ENCODE measurements at regions not wholly inside any gene's neighbourhood (a gene's known extent, or its start where the extent isn't known, plus 50 kb on each side); places are given as distances from the start of the nearest gene placed in this dataset.

DNA sequence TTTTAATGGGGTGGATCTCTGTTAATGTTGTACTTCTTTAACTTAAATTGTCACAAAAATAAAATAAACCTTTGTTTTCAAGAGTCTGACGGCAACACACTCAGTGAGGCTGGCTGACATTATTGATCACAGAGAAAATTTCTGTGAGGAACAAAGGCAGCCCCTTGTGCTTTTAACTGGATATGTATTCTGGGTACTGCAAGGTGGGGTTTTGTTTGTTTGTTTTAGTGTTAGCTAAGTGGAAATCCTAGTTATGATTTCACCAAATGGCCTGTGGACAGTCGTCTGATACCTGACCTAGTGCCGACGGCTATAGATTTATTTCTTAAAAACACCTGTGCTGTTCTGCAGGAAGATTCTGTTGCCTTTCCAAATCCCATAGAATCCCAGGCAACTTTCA is 1329.5 kb upstream of the ZEB2 start:
- WGBS, 2 donors (ENCODE audit: low coverage in 1 of 2): 67 to 100% methylated on average over 1 of the region's 4 CpGs
- H3K27me3 ChIP-seq: no peaks in the 10 kb centered on the region
- H3K9me3 ChIP-seq: no peaks in the 10 kb centered on the region
- H3K4me1 ChIP-seq: peaks cover 0 to 27% (median 7%) of the 10 kb centered on the region in 3 donors
- ATAC-seq: no peak
- TF ChIP-seq POLR2A (IDR thresholded peaks at IDR 0.05): no peak
- TF ChIP-seq POLR2AphosphoS5 (IDR thresholded peaks at IDR 0.05): no peak
- TF ChIP-seq, protein P1, sequence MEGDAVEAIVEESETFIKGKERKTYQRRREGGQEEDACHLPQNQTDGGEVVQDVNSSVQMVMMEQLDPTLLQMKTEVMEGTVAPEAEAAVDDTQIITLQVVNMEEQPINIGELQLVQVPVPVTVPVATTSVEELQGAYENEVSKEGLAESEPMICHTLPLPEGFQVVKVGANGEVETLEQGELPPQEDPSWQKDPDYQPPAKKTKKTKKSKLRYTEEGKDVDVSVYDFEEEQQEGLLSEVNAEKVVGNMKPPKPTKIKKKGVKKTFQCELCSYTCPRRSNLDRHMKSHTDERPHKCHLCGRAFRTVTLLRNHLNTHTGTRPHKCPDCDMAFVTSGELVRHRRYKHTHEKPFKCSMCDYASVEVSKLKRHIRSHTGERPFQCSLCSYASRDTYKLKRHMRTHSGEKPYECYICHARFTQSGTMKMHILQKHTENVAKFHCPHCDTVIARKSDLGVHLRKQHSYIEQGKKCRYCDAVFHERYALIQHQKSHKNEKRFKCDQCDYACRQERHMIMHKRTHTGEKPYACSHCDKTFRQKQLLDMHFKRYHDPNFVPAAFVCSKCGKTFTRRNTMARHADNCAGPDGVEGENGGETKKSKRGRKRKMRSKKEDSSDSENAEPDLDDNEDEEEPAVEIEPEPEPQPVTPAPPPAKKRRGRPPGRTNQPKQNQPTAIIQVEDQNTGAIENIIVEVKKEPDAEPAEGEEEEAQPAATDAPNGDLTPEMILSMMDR (IDR thresholded peaks at IDR 0.05): no peak
- TF ChIP-seq EP300 (IDR thresholded peaks at IDR 0.05): no peak
- H3K36me3 ChIP-seq: no peaks in the 10 kb centered on the region
- H3K4me3 ChIP-seq: no peak overlapping the region
- no peak overlapping the region for H3K27ac ChIP-seq

DNA sequence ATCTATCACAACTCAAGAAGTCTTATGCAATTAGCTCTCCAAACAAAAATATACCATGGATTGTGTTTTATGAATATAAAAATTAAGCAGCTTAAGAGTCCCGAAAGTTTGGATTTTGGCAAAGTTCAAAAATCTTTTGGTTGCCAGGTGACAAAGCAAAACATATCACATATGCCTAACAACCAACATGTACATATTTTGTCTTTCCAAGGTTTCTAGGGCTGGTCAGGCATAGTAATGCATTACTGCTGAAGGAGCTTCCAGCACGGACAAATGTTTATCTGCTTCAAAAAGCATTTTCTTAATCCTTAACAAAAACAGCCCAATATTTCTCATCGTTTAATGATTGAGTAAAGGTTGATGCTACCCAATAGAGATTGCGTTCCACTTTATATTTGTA is 1327.1 kb upstream of the ZEB2 start:
- Histone ChIP-seq H3K27ac (peak overlapping the region in 2 of 4 donors; percentile 18 to 46), H3K27me3 (no peaks in the 10 kb centered on the region), H3K9me3 (no peaks in the 10 kb centered on the region), H3K4me1 (peaks cover 0 to 28% (median 7%) of the 10 kb centered on the region in 3 donors), H3K4me3 (no peak overlapping the region), H3K36me3 (no peaks in the 10 kb centered on the region)
- TF ChIP-seq, protein P1 (IDR thresholded peaks at IDR 0.05): no peak
- TF ChIP-seq POLR2AphosphoS5 (IDR thresholded peaks at IDR 0.05) (peak; percentile 10), EP300 (IDR thresholded peaks at IDR 0.05) (no peak)
- 10 to 13% methylated on average over 4 of the region's 4 CpGs for WGBS, 2 donors (ENCODE audit: low coverage in 1 of 2)
- ATAC-seq: no peak

DNA sequence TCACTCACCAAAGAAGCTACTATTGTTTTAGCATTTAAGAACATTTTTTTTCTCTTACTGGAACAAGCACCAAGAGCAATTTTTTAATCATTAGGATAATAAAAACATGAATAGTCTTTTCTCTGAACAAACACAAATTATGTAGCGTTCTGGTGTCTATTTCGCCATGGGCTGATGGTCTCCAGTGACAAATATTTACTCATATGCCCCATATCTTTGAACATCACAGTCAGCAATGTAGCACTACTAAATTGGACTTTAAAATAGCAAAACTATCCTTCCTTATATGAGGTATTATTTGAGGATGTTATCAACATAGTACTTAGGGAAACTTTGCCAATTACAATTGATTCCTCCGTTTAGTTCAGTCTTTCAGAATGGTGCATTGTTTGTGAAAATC is 1326.0 kb upstream of the ZEB2 start:
- no peak for ATAC-seq
- Histone ChIP-seq H3K9me3 (no peaks in the 10 kb centered on the region), H3K4me3 (no peak overlapping the region), H3K27me3 (no peaks in the 10 kb centered on the region), H3K4me1 (peaks cover 0 to 28% (median 7%) of the 10 kb centered on the region in 3 donors), H3K27ac (peak overlapping the region; percentile 5 to 46 (median 16)), H3K36me3 (no peaks in the 10 kb centered on the region)
- TF ChIP-seq, protein P1 (IDR thresholded peaks at IDR 0.05): no peak
- TF ChIP-seq POLR2A (IDR thresholded peaks at IDR 0.05): no peak
- no peak for TF ChIP-seq POLR2AphosphoS5 (IDR thresholded peaks at IDR 0.05)
- no peak for TF ChIP-seq EP300 (IDR thresholded peaks at IDR 0.05)
- 34 to 49% methylated on average over 3 of the region's 3 CpGs for WGBS, 2 donors (ENCODE audit: low coverage in 1 of 2)

DNA sequence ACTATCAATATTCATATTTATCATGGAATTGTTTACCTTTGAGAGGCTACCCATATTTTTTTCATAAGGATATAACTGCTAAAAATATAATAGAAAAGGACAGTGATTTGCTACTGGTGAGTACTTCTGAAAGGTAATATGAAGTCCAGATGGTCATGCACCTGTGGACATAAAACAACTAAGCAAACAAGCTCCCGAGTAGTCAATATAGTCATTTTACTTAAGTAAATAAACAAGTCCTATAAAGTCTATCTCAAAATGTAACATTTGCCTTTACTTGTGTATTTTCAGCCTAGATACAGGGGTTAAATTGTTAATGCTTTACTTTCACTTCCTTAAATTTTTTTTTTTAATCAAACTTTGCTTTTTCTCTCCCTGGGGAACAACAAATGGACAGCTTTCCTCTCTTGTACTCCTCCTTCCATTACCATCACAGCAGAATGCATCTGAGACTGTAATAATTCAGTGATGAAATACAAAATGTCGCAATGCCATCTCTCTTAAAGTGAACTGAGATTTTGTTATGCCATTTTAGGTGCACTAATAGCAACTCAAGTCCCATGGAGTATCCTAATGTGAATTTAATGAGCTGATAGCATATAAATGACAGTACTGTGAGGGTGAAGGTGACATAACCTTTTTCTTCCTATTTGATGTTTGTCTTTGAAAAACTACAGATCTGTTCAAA is 1325.4 kb upstream of the ZEB2 start:
- Histone ChIP-seq H3K4me3 (no peak overlapping the region), H3K36me3 (no peaks in the 10 kb centered on the region), H3K4me1 (peaks cover 0 to 28% (median 7%) of the 10 kb centered on the region in 3 donors), H3K27me3 (no peaks in the 10 kb centered on the region), H3K27ac (peak overlapping the region in 3 of 4 donors; percentile 5 to 46 (median 14)), H3K9me3 (no peaks in the 10 kb centered on the region)
- ATAC-seq: peak; percentile 67
- TF ChIP-seq EP300 (IDR thresholded peaks at IDR 0.05) (no peak), POLR2A (IDR thresholded peaks at IDR 0.05) (no peak), POLR2AphosphoS5 (IDR thresholded peaks at IDR 0.05) (no peak)
- TF ChIP-seq, protein P1 (IDR thresholded peaks at IDR 0.05): no peak
- 29 to 58% methylated on average over 2 of the region's 2 CpGs for WGBS, 2 donors (ENCODE audit: low coverage in 1 of 2)

DNA sequence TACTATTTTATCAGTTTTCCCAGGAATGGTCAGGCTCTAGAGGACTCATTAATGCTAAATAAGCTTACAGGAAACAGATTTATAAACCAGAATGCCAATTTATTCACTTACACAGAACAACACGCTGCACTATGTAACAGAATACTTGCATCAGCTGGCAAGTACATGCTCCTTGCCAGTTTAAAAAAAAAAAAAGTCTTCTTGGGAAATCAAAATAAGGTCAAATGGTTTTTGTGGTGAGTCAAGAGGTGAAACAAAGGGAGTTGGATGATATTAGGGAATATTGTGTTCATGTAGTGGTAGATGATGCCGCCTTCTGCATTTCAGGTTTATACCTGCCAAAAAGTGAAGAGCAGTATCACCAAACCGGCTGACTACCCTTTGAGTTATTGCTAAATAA is 1322.1 kb upstream of the ZEB2 start:
- 69 to 91% methylated on average over 2 to 3 of the region's 3 CpGs for whole genome bisulfite sequencing, 2 donors (ENCODE audit: low coverage in 1 of 2)

More for the DNA sequence above, 1322.1 kb upstream of the ZEB2 start:
- Histone ChIP-seq H3K36me3 (no peaks in the 10 kb centered on the region), H3K27me3 (no peaks in the 10 kb centered on the region), H3K4me3 (no peak overlapping the region), H3K9me3 (no peaks in the 10 kb centered on the region), H3K27ac (no peak overlapping the region), H3K4me1 (peaks cover 0 to 19% (median 5%) of the 10 kb centered on the region in 3 donors)
- ATAC-seq: no peak
- no peak for TF ChIP-seq EP300 (IDR thresholded peaks at IDR 0.05)
- TF ChIP-seq POLR2AphosphoS5 (IDR thresholded peaks at IDR 0.05): no peak
- no peak for TF ChIP-seq POLR2A (IDR thresholded peaks at IDR 0.05)
- TF ChIP-seq, protein P1 (IDR thresholded peaks at IDR 0.05): no peak
